ENCODE measurements at regions not wholly inside any gene's neighbourhood (a gene's known extent, or its start where the extent isn't known, plus 50 kb on each side); places are given as distances from the start of the nearest gene placed in this dataset.

GRCh38 chr2:37838541-37839167, 86.4 kb upstream of the RMDN2 start:
- DNase-seq (ENCODE audit: low spot score) = no peak
- TF ChIP-seq CTCF (IDR thresholded peaks at IDR 0.05; ENCODE audit: extremely low read depth, missing control alignments) = no peak

- DNase-seq (ENCODE audit: low spot score) = no peak
- TF ChIP-seq CTCF (IDR thresholded peaks at IDR 0.05; ENCODE audit: extremely low read depth, missing control alignments) = no peak
Observed at GRCh38 chr2:37839991-37840390, 85.1 kb upstream of the RMDN2 start.

GRCh38 chr2:37842732-37843440, 82.2 kb upstream of the RMDN2 start:
- no peak for DNase-seq (ENCODE audit: low spot score)
- TF ChIP-seq CTCF (IDR thresholded peaks at IDR 0.05; ENCODE audit: extremely low read depth, missing control alignments) = no peak

GRCh38 chr2:37843556-37843955, 81.5 kb upstream of the RMDN2 start:
- DNase-seq (ENCODE audit: low spot score) = no peak
- TF ChIP-seq CTCF (IDR thresholded peaks at IDR 0.05; ENCODE audit: extremely low read depth, missing control alignments) = no peak

- no peak for TF ChIP-seq CTCF (IDR thresholded peaks at IDR 0.05; ENCODE audit: extremely low read depth, missing control alignments)
- DNase-seq (ENCODE audit: low spot score) = no peak
Observed at GRCh38 chr2:37846207-37846606, 78.9 kb upstream of the RMDN2 start.

- DNase-seq (ENCODE audit: low spot score) = no peak
- TF ChIP-seq CTCF (IDR thresholded peaks at IDR 0.05; ENCODE audit: extremely low read depth, missing control alignments) = no peak
Observed at GRCh38 chr2:37847792-37848191, 77.3 kb upstream of the RMDN2 start.

- TF ChIP-seq CTCF (IDR thresholded peaks at IDR 0.05; ENCODE audit: extremely low read depth, missing control alignments) = no peak
- no peak for DNase-seq (ENCODE audit: low spot score)
Observed at GRCh38 chr2:37848451-37848850, 76.6 kb upstream of the RMDN2 start.
